HepG2 (cell line): ENCODE measurements at regions not wholly inside any gene's neighbourhood (a gene's known extent, or its start where the extent isn't known, plus 50 kb on each side); places are given as distances from the start of the nearest gene placed in this dataset.

ENCODE experiments used
- ATM ChIP-seq: fragments of 450-650 bp; IDR thresholded peaks from 2 replicates; pipeline ENCODE4 v1.7.1; 2017; ENCODE audit warnings: mild to moderate bottlenecking, borderline replicate concordance
- CREB1 ChIP-seq, 2 experiments: fragments of 450-650 bp in 1 of 2; IDR thresholded peaks; 2 replicates each; pipeline ENCODE4 v1.6.1; 2016 to 2017; ENCODE audit warnings: control low read depth in 1 of 2, mild to moderate bottlenecking in 1 of 2, missing compliant biosample characterization in 1 of 2, missing genetic modification characterization in 1 of 2
- KAT2B ChIP-seq: fragments of 150-350 bp; IDR thresholded peaks from 2 replicates; pipeline ENCODE4 v1.6.1; 2014; ENCODE audit warnings: low read depth, low read length, borderline replicate concordance
- PHF21A ChIP-seq: sonication (generic); formaldehyde crosslinking; IDR thresholded peaks from 2 replicates; pipeline ENCODE4 v1.5.0; 2020; ENCODE audit warnings: mild to moderate bottlenecking, missing genetic modification reagents
- PRPF4 ChIP-seq: fragments of 200-400 bp; formaldehyde crosslinking; IDR thresholded peaks from 2 replicates; pipeline ENCODE4 v1.6.1; 2016; ENCODE audit warnings: low read length, low read depth; ENCODE audit not compliant: poor library complexity, severe bottlenecking
- TGIF2 ChIP-seq: IDR thresholded peaks from 2 replicates; pipeline ENCODE4 v1.6.1; 2016; ENCODE audit warnings: control low read depth, missing compliant biosample characterization
- ZNF550 ChIP-seq: sonication (generic); formaldehyde crosslinking; IDR thresholded peaks from 2 replicates; pipeline ENCODE4 v1.4.0; 2020; ENCODE audit warnings: mild to moderate bottlenecking, missing genetic modification reagents, borderline replicate concordance
- ZNF616 ChIP-seq: sonication (generic); formaldehyde crosslinking; IDR thresholded peaks from 2 replicates; pipeline ENCODE4 v1.5.0; 2020; ENCODE audit warnings: low read depth, mild to moderate bottlenecking, missing genetic modification reagents
- ZNF746 ChIP-seq: sonication (generic); formaldehyde crosslinking; IDR thresholded peaks from 2 replicates; pipeline ENCODE4 v1.8.0; 2022; ENCODE audit warnings: mild to moderate bottlenecking, missing genetic modification reagents
- ZNF841 ChIP-seq: sonication (generic); formaldehyde crosslinking; IDR thresholded peaks from 2 replicates; pipeline ENCODE4 v1.8.1; 2023; ENCODE audit warnings: missing genetic modification reagents, borderline replicate concordance
- ZNF878 ChIP-seq: sonication (generic); formaldehyde crosslinking; IDR thresholded peaks from 2 replicates; pipeline ENCODE4 v1.8.1; 2023; ENCODE audit warnings: mild to moderate bottlenecking, missing genetic modification reagents, moderate library complexity
- TF ChIP-seq, protein P1 (sequence below): sonication (generic); formaldehyde crosslinking; IDR thresholded peaks from 2 replicates; pipeline ENCODE4 v1.5.0; 2020; ENCODE audit warnings: mild to moderate bottlenecking, missing genetic modification reagents, borderline replicate concordance
- TF ChIP-seq, protein P2 (sequence below): sonication (generic); formaldehyde crosslinking; IDR thresholded peaks from 2 replicates; pipeline ENCODE4; 2020; ENCODE audit warnings: missing genetic modification reagents, mild to moderate bottlenecking, borderline replicate concordance
- TF ChIP-seq, protein P3 (sequence below): sonication (generic); formaldehyde crosslinking; IDR thresholded peaks from 2 replicates; pipeline ENCODE4 v1.5.0; 2020; ENCODE audit warnings: missing genetic modification reagents

DNA sequence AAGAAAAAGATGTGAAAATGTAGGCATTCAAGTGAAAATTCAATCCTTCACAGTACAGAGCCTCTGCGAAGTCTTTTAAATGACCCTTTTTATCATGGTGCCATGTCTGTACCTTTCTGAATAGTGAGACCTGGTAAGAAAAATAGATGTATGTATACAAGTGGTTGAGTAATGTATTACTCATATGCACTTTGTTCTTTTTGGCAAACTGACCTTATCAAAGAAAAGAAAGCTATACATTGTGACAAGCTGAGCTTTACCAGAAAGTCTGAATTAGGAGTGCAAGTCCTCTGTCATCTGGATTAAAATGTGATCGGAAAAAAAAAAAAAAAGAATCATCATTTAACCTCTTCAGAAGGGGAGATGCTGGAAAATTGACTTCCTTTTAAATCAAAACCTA is 356.4 kb upstream of the CCNH start (continued):
- TF ChIP-seq, protein P1, sequence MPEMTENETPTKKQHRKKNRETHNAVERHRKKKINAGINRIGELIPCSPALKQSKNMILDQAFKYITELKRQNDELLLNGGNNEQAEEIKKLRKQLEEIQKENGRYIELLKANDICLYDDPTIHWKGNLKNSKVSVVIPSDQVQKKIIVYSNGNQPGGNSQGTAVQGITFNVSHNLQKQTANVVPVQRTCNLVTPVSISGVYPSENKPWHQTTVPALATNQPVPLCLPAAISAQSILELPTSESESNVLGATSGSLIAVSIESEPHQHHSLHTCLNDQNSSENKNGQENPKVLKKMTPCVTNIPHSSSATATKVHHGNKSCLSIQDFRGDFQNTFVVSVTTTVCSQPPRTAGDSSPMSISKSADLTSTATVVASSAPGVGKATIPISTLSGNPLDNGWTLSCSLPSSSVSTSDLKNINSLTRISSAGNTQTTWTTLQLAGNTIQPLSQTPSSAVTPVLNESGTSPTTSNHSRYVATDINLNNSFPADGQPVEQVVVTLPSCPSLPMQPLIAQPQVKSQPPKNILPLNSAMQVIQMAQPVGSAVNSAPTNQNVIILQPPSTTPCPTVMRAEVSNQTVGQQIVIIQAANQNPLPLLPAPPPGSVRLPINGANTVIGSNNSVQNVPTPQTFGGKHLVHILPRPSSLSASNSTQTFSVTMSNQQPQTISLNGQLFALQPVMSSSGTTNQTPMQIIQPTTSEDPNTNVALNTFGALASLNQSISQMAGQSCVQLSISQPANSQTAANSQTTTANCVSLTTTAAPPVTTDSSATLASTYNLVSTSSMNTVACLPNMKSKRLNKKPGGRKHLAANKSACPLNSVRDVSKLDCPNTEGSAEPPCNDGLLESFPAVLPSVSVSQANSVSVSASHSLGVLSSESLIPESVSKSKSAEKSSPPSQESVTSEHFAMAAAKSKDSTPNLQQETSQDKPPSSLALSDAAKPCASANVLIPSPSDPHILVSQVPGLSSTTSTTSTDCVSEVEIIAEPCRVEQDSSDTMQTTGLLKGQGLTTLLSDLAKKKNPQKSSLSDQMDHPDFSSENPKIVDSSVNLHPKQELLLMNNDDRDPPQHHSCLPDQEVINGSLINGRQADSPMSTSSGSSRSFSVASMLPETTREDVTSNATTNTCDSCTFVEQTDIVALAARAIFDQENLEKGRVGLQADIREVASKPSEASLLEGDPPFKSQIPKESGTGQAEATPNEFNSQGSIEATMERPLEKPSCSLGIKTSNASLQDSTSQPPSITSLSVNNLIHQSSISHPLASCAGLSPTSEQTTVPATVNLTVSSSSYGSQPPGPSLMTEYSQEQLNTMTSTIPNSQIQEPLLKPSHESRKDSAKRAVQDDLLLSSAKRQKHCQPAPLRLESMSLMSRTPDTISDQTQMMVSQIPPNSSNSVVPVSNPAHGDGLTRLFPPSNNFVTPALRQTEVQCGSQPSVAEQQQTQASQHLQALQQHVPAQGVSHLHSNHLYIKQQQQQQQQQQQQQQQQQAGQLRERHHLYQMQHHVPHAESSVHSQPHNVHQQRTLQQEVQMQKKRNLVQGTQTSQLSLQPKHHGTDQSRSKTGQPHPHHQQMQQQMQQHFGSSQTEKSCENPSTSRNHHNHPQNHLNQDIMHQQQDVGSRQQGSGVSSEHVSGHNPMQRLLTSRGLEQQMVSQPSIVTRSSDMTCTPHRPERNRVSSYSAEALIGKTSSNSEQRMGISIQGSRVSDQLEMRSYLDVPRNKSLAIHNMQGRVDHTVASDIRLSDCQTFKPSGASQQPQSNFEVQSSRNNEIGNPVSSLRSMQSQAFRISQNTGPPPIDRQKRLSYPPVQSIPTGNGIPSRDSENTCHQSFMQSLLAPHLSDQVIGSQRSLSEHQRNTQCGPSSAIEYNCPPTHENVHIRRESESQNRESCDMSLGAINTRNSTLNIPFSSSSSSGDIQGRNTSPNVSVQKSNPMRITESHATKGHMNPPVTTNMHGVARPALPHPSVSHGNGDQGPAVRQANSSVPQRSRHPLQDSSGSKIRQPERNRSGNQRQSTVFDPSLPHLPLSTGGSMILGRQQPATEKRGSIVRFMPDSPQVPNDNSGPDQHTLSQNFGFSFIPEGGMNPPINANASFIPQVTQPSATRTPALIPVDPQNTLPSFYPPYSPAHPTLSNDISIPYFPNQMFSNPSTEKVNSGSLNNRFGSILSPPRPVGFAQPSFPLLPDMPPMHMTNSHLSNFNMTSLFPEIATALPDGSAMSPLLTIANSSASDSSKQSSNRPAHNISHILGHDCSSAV (CRISPR knock-in tag): no peak
- no peak for TF ChIP-seq PHF21A
- no peak for TF ChIP-seq CREB1 (IDR thresholded peaks at IDR 0.05)
- TF ChIP-seq CREB1 (CRISPR knock-in tag; IDR thresholded peaks at IDR 0.05): no peak
- TF ChIP-seq, protein P2, sequence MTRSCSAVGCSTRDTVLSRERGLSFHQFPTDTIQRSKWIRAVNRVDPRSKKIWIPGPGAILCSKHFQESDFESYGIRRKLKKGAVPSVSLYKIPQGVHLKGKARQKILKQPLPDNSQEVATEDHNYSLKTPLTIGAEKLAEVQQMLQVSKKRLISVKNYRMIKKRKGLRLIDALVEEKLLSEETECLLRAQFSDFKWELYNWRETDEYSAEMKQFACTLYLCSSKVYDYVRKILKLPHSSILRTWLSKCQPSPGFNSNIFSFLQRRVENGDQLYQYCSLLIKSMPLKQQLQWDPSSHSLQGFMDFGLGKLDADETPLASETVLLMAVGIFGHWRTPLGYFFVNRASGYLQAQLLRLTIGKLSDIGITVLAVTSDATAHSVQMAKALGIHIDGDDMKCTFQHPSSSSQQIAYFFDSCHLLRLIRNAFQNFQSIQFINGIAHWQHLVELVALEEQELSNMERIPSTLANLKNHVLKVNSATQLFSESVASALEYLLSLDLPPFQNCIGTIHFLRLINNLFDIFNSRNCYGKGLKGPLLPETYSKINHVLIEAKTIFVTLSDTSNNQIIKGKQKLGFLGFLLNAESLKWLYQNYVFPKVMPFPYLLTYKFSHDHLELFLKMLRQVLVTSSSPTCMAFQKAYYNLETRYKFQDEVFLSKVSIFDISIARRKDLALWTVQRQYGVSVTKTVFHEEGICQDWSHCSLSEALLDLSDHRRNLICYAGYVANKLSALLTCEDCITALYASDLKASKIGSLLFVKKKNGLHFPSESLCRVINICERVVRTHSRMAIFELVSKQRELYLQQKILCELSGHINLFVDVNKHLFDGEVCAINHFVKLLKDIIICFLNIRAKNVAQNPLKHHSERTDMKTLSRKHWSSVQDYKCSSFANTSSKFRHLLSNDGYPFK (CRISPR knock-in tag): no peak
- TF ChIP-seq ZNF550 (CRISPR knock-in tag): no peak
- TF ChIP-seq ZNF841 (CRISPR knock-in tag): no peak
- TF ChIP-seq TGIF2 (CRISPR knock-in tag): no peak
- no peak for TF ChIP-seq ZNF878
- no peak for TF ChIP-seq PRPF4
- TF ChIP-seq ZNF746 (CRISPR knock-in tag): no peak
- no peak for TF ChIP-seq ZNF616 (CRISPR knock-in tag)
- TF ChIP-seq, protein P3, sequence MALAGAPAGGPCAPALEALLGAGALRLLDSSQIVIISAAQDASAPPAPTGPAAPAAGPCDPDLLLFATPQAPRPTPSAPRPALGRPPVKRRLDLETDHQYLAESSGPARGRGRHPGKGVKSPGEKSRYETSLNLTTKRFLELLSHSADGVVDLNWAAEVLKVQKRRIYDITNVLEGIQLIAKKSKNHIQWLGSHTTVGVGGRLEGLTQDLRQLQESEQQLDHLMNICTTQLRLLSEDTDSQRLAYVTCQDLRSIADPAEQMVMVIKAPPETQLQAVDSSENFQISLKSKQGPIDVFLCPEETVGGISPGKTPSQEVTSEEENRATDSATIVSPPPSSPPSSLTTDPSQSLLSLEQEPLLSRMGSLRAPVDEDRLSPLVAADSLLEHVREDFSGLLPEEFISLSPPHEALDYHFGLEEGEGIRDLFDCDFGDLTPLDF (CRISPR knock-in tag): no peak
- no peak for TF ChIP-seq ATM
- no peak for TF ChIP-seq KAT2B
